Head of caudate nucleus (tissue), 42 donors: ENCODE measurements at regions not wholly inside any gene's neighbourhood (a gene's known extent, or its start where the extent isn't known, plus 50 kb on each side); places are given as distances from the start of the nearest gene placed in this dataset.

ENCODE experiments used
- DNase-seq, 42 donors: peaks; one replicate each; pipeline versions ENCODE4 v3.0.0 to v3.0.0-alpha.2; 2020 to 2021; ENCODE audit warnings: mixed read lengths in 7 of 42
- intact Hi-C: fragments of 100-400 bp; cut with DNase I; formaldehyde crosslinking; loops from one replicate; pipeline ENCODE4 v1.15.0; 2022

- DNase-seq = no peak
- intact Hi-C loops = no loop called here
Measured at GRCh38 chr16:52073024-52073423, 473.9 kb downstream of the TOX3 start.

GRCh38 chr16:52071101-52071500 is 475.8 kb downstream of the TOX3 start:
- intact Hi-C loops = no loop called here
- DNase-seq = no peak

GRCh38 chr16:52070341-52071057 is 476.4 kb downstream of the TOX3 start:
- no peak for DNase-seq
- intact Hi-C loops = no loop called here

- DNase-seq = peak in 10 of 42 donors; percentile 5 to 71 (median 9)
- intact Hi-C loops = loop anchor here (5.0 to 10.0 kb wide), 2 partner anchors 842 to 955 kb away; no protein-coding TSS in a partner anchor
Measured at GRCh38 chr16:52069866-52070265, 477.1 kb downstream of the TOX3 start.

GRCh38 chr16:52068447-52069074 is 478.4 kb downstream of the TOX3 start:
- intact Hi-C loops = loop anchor here (5.0 to 10.0 kb wide), 2 partner anchors 844 to 956 kb away; no protein-coding TSS in a partner anchor
- peak in 41 of 42 donors; percentile 6 to 80 (median 54) for DNase-seq

- DNase-seq = peak in 32 of 42 donors; percentile 14 to 78 (median 50)
- intact Hi-C loops = loop anchor here (5.0 to 10.0 kb wide), 2 partner anchors 845 to 958 kb away; no protein-coding TSS in a partner anchor
Measured at GRCh38 chr16:52066962-52067361, 480.0 kb downstream of the TOX3 start.

- no peak for DNase-seq
- intact Hi-C loops = no loop called here
Measured at GRCh38 chr16:52056259-52056658, 490.7 kb downstream of the TOX3 start.

- DNase-seq = no peak
- intact Hi-C loops = no loop called here
Measured at GRCh38 chr16:52055381-52055780, 491.6 kb downstream of the TOX3 start.

- DNase-seq = no peak
- intact Hi-C loops = no loop called here
Measured at GRCh38 chr16:52054326-52054725, 492.6 kb downstream of the TOX3 start.

- no peak for DNase-seq
- intact Hi-C loops = no loop called here
Measured at GRCh38 chr16:52052818-52053217, 494.1 kb downstream of the TOX3 start.

GRCh38 chr16:52051414-52052172 is 495.4 kb downstream of the TOX3 start:
- peak in 3 of 42 donors; percentile 12 to 48 (median 18) for DNase-seq
- intact Hi-C loops = no loop called here

GRCh38 chr16:52050418-52050817 is 496.5 kb downstream of the TOX3 start:
- intact Hi-C loops = no loop called here
- no peak for DNase-seq

- no peak for DNase-seq
- intact Hi-C loops = no loop called here
Measured at GRCh38 chr16:52035436-52035835, 511.5 kb downstream of the TOX3 start.

- intact Hi-C loops = no loop called here
- DNase-seq = no peak
Measured at GRCh38 chr16:52034830-52035229, 512.1 kb downstream of the TOX3 start.

- no peak for DNase-seq
- intact Hi-C loops = no loop called here
Measured at GRCh38 chr16:52033992-52034391, 513.0 kb downstream of the TOX3 start.

- DNase-seq = no peak
- intact Hi-C loops = no loop called here
Measured at GRCh38 chr16:52022980-52023379, 524.0 kb downstream of the TOX3 start.

GRCh38 chr16:52022177-52022576 is 524.8 kb downstream of the TOX3 start:
- intact Hi-C loops = no loop called here
- DNase-seq = no peak

- intact Hi-C loops = no loop called here
- DNase-seq = no peak
Measured at GRCh38 chr16:52016387-52016786, 530.6 kb downstream of the TOX3 start.

GRCh38 chr16:52005551-52005950 is 541.4 kb downstream of the TOX3 start:
- intact Hi-C loops = no loop called here

GRCh38 chr16:52004343-52004742 is 542.6 kb downstream of the TOX3 start:
- DNase-seq = no peak
- intact Hi-C loops = no loop called here

More at GRCh38 chr16:52005551-52005950, 541.4 kb downstream of the TOX3 start:
- DNase-seq = no peak
